ENCODE measurements at regions not wholly inside any gene's neighbourhood (a gene's known extent, or its start where the extent isn't known, plus 50 kb on each side); places are given as distances from the start of the nearest gene placed in this dataset.

- DNase-seq = no peak
- Histone ChIP-seq H3K9me3 (no peaks in the 10 kb centered on the region), H3K36me3 (no peaks in the 10 kb centered on the region), H3K4me1 (peaks cover 0 to 6% of the 10 kb centered on the region in 2 donors), H3K27ac (no peak overlapping the region), H3K27me3 (no peaks in the 10 kb centered on the region), H3K4me3 (no peak overlapping the region)
- TF ChIP-seq, protein P1, sequence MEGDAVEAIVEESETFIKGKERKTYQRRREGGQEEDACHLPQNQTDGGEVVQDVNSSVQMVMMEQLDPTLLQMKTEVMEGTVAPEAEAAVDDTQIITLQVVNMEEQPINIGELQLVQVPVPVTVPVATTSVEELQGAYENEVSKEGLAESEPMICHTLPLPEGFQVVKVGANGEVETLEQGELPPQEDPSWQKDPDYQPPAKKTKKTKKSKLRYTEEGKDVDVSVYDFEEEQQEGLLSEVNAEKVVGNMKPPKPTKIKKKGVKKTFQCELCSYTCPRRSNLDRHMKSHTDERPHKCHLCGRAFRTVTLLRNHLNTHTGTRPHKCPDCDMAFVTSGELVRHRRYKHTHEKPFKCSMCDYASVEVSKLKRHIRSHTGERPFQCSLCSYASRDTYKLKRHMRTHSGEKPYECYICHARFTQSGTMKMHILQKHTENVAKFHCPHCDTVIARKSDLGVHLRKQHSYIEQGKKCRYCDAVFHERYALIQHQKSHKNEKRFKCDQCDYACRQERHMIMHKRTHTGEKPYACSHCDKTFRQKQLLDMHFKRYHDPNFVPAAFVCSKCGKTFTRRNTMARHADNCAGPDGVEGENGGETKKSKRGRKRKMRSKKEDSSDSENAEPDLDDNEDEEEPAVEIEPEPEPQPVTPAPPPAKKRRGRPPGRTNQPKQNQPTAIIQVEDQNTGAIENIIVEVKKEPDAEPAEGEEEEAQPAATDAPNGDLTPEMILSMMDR (IDR thresholded peaks at IDR 0.05) = no peak
- TF ChIP-seq POLR2A (IDR thresholded peaks at IDR 0.05) = no peak
- intact Hi-C loops (cut with DNase I; ENCODE audit: low total_unique reads) = no loop called here
These were observed 381.0 kb downstream of the TTLL7 start for GRCh38 chr1:83617883-83618282.

- no peak for TF ChIP-seq POLR2A (IDR thresholded peaks at IDR 0.05)
- TF ChIP-seq, protein P1 (IDR thresholded peaks at IDR 0.05) = no peak
- Histone ChIP-seq H3K4me1 (peaks cover 0 to 6% of the 10 kb centered on the region in 2 donors), H3K27me3 (no peaks in the 10 kb centered on the region), H3K4me3 (no peak overlapping the region), H3K27ac (no peak overlapping the region), H3K9me3 (no peaks in the 10 kb centered on the region), H3K36me3 (no peaks in the 10 kb centered on the region)
- no peak for DNase-seq
- intact Hi-C loops (cut with DNase I; ENCODE audit: low total_unique reads) = no loop called here
These were observed 383.6 kb downstream of the TTLL7 start for GRCh38 chr1:83615370-83615769.

- Histone ChIP-seq H3K4me1 (no peaks in the 10 kb centered on the region), H3K27ac (no peak overlapping the region), H3K4me3 (no peak overlapping the region), H3K36me3 (no peaks in the 10 kb centered on the region), H3K9me3 (no peaks in the 10 kb centered on the region), H3K27me3 (no peaks in the 10 kb centered on the region)
- intact Hi-C loops (cut with DNase I; ENCODE audit: low total_unique reads) = no loop called here
- no peak for TF ChIP-seq POLR2A (IDR thresholded peaks at IDR 0.05)
- TF ChIP-seq, protein P1 (IDR thresholded peaks at IDR 0.05) = no peak
- no peak for DNase-seq
These were observed 392.4 kb downstream of the TTLL7 start for GRCh38 chr1:83606416-83606955.

GRCh38 chr1:83596331-83596730, 402.6 kb downstream of the TTLL7 start:
- no peak for DNase-seq
- intact Hi-C loops (cut with DNase I; ENCODE audit: low total_unique reads) = no loop called here
- H3K4me3 ChIP-seq = no peak overlapping the region
- no peaks in the 10 kb centered on the region for H3K9me3 ChIP-seq
- H3K27ac ChIP-seq = no peak overlapping the region
- no peaks in the 10 kb centered on the region for H3K36me3 ChIP-seq
- no peak for TF ChIP-seq POLR2A (IDR thresholded peaks at IDR 0.05)
- TF ChIP-seq, protein P1 (IDR thresholded peaks at IDR 0.05) = no peak
- no peaks in the 10 kb centered on the region for H3K27me3 ChIP-seq
- H3K4me1 ChIP-seq = no peaks in the 10 kb centered on the region

GRCh38 chr1:83593073-83593472, 405.9 kb downstream of the TTLL7 start:
- H3K27ac ChIP-seq = no peak overlapping the region
- H3K4me1 ChIP-seq = no peaks in the 10 kb centered on the region
- no peaks in the 10 kb centered on the region for H3K36me3 ChIP-seq
- H3K4me3 ChIP-seq = no peak overlapping the region
- no peaks in the 10 kb centered on the region for H3K9me3 ChIP-seq
- no peaks in the 10 kb centered on the region for H3K27me3 ChIP-seq
- intact Hi-C loops (cut with DNase I; ENCODE audit: low total_unique reads) = no loop called here
- DNase-seq = no peak
- no peak for TF ChIP-seq POLR2A (IDR thresholded peaks at IDR 0.05)
- TF ChIP-seq, protein P1 (IDR thresholded peaks at IDR 0.05) = no peak

Measured in uterus (tissue), 3 donors.